Esophagus muscularis mucosa (tissue), 3 donors: ENCODE measurements at regions not wholly inside any gene's neighbourhood (a gene's known extent, or its start where the extent isn't known, plus 50 kb on each side); places are given as distances from the start of the nearest gene placed in this dataset.

ENCODE experiments used
- POLR2A ChIP-seq: fragments of 450-650 bp; IDR thresholded peaks from one replicate; pipeline ENCODE4 v1.6.1; 2017; ENCODE audit warnings: antibody characterized with exemption, moderate library complexity, mild to moderate bottlenecking, low read depth
- TF ChIP-seq, protein P1 (sequence below), 3 experiments: fragments of 200-600 bp in 2 of 3; fragments of 450-650 bp in 1 of 3; sonication (generic) in 2 of 3; IDR thresholded peaks; one replicate each; pipeline ENCODE4 v1.5.1; 2017 to 2019; ENCODE audit warnings: antibody characterized with exemption in 3 of 3, mild to moderate bottlenecking in 2 of 3, moderate library complexity in 1 of 3

DNA sequence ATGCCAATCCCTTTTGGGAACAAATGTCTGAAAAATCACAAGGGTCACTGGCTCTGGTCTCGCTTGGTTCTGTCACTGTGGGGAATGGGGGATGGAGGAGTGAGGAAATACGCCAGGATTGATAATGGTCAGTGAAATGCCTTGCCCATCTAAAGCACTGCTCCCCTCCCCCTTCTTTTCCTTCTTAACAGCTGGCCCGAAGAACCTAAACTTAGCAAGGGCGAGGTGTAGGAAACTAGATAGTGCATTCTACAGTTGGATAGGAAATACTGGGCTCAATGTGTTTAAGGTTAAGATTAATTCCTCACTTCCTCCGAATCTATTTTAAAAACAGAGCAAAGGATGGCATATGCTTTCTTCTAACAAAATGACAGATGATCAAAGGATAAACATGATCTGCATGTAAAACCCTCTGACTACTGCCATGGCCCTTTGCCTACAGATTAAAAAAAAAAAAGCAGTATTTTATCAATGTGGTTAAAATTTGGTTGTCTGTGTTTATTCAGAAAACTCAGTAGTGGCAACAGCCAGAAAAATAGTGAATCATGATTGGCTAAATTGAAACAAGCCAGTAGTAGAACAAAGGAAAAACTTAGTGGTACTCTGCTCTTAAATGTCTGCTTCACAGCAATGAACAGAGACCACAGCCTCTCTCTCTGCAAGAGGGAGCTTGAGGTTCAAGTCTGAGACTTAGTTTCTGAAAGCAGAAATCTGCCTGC lies 86.1 kb upstream of the VAV3 start:
- TF ChIP-seq POLR2A = no peak
- TF ChIP-seq, protein P1, sequence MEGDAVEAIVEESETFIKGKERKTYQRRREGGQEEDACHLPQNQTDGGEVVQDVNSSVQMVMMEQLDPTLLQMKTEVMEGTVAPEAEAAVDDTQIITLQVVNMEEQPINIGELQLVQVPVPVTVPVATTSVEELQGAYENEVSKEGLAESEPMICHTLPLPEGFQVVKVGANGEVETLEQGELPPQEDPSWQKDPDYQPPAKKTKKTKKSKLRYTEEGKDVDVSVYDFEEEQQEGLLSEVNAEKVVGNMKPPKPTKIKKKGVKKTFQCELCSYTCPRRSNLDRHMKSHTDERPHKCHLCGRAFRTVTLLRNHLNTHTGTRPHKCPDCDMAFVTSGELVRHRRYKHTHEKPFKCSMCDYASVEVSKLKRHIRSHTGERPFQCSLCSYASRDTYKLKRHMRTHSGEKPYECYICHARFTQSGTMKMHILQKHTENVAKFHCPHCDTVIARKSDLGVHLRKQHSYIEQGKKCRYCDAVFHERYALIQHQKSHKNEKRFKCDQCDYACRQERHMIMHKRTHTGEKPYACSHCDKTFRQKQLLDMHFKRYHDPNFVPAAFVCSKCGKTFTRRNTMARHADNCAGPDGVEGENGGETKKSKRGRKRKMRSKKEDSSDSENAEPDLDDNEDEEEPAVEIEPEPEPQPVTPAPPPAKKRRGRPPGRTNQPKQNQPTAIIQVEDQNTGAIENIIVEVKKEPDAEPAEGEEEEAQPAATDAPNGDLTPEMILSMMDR (IDR thresholded peaks at IDR 0.05) = no peak
